Rectal smooth muscle tissue (tissue), 1 donor: ENCODE measurements at regions not wholly inside any gene's neighbourhood (a gene's known extent, or its start where the extent isn't known, plus 50 kb on each side); places are given as distances from the start of the nearest gene placed in this dataset.
A peak's percentile ranks its signal among the peaks of the same experiment; 100 is the strongest.

Experiments used
- H3K27ac ChIP-seq: one replicate; pipeline ENCODE4 v1.7.0; 2013; ENCODE audit warnings: low read depth, low read length, inconsistent platforms
- H3K27me3 ChIP-seq: one replicate; pipeline ENCODE4 v1.7.0; 2013; ENCODE audit warnings: low read length; ENCODE audit not compliant: control insufficient read depth, insufficient read depth
- H3K36me3 ChIP-seq: one replicate; pipeline ENCODE4 v1.7.0; 2013; ENCODE audit warnings: low read length; ENCODE audit not compliant: control insufficient read depth, insufficient read depth
- H3K4me1 ChIP-seq: one replicate; pipeline ENCODE4 v1.7.0; 2013; ENCODE audit warnings: low read length; ENCODE audit not compliant: control insufficient read depth, insufficient read depth
- H3K4me3 ChIP-seq: one replicate; pipeline ENCODE4 v1.7.0; 2013; ENCODE audit warnings: low read length
- H3K9ac ChIP-seq: one replicate; pipeline ENCODE4 v1.7.0; 2013; ENCODE audit warnings: low read length

DNA sequence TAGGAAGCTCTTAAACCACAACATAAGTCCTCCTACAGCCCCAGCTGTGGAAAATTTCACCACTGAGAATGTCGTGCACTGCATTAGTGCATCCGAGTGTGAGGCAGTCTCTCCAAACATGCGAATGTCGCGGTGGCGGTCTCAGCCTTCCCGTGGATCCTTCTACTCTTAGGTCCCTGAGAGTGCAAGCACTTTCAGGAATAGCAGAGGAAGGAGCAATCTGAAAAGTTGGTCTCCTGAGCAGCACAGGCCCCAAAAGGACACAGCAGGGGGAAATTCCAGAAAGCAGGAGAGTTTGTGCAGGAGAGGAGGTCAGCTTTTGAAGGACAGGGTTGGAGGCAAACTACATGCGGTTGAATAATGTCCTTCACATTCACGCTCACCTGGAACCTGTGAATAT, 440.5 kb upstream of the SMIM21 start:
- Histone ChIP-seq H3K27me3 (no peaks in the 10 kb centered on the region), H3K36me3 (no peaks in the 10 kb centered on the region), H3K27ac (no peak overlapping the region), H3K4me1 (peaks cover 26% of the 10 kb centered on the region), H3K9ac (no peak overlapping the region), H3K4me3 (no peak overlapping the region)

DNA sequence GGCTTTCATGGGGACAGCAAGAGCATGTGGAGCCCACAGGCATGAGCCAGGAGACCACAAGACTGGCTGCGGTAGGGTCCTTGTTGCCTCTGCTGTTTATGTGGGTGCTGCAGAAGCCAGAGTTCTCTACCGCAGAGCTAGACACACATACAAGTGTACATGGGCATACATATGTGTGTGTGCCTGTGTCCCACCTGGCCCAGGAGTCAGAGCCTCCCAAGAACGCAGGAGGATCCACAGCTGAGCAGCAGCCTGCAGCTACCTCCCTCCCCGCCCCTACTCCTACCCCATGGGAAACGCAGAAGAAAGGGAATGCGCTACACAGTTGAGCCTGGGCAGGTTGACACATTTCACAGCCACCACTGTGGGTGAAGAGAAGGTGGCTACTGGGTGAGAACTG, 438.1 kb upstream of the SMIM21 start:
- peaks cover 25% of the 10 kb centered on the region for H3K4me1 ChIP-seq
- no peaks in the 10 kb centered on the region for H3K36me3 ChIP-seq
- peak overlapping the region; percentile 31 for H3K27ac ChIP-seq
- no peak overlapping the region for H3K4me3 ChIP-seq
- H3K9ac ChIP-seq, result no peak overlapping the region
- no peaks in the 10 kb centered on the region for H3K27me3 ChIP-seq

DNA sequence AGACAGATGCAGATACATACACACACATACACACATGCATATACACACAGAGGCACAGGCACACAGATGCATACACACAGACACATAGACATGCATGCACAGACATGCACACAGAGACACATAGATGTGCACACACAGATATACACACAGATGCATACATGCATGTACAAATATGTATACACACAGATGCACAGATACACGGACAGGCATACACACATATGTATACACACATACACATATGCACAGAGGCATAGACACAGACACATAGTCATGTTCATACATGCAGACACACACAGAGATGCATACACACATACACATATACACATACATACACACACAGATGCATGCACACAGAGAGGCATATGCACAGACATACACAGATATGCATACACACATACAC, 437.3 kb upstream of the SMIM21 start:
- H3K9ac ChIP-seq, result no peak overlapping the region
- no peaks in the 10 kb centered on the region for H3K27me3 ChIP-seq
- H3K27ac ChIP-seq, result no peak overlapping the region
- no peak overlapping the region for H3K4me3 ChIP-seq
- peaks cover 22% of the 10 kb centered on the region for H3K4me1 ChIP-seq
- no peaks in the 10 kb centered on the region for H3K36me3 ChIP-seq

DNA sequence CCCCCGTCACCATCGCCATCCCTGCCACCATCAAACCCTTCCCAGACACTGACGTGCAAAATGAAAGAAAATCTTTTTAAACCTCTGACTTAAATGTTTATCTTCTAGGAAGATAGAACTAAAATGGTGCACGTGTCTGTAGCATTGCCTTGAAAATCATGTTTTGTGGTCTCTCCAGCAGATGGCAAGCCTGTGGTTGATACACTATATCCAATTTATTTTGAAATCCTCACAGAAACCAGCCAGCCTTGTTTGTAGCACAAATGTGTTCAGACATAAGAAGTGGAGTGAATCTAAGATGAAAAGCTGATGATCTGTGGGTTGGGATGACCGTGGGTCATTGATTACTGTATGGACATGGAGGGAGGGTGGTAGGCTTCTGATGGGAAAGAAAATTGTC, 436.2 kb upstream of the SMIM21 start:
- H3K4me3 ChIP-seq, result no peak overlapping the region
- H3K36me3 ChIP-seq, result no peaks in the 10 kb centered on the region
- no peak overlapping the region for H3K27ac ChIP-seq
- H3K4me1 ChIP-seq, result peaks cover 10% of the 10 kb centered on the region
- no peak overlapping the region for H3K9ac ChIP-seq
- H3K27me3 ChIP-seq, result no peaks in the 10 kb centered on the region

DNA sequence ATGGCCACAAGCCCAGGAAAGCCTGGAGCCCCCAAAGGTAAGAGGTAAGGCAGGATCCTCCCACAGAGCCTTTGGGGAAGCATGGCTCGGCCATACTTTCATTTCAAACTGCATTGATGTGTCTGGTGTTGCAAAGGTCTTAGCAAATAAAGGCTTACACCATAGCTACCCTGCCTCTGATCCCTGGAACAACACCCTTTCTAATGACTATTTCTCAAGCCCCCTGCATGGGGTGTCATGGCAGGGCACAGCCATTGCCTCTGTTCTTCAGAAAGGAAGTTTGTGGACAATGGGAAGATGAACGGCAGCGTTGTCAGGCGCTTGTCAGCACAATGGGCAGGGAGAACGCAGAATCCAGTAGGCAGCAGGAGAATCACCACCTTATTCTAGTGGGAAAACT, 435.0 kb upstream of the SMIM21 start:
- H3K27me3 ChIP-seq, result no peaks in the 10 kb centered on the region
- no peaks in the 10 kb centered on the region for H3K36me3 ChIP-seq
- H3K9ac ChIP-seq, result no peak overlapping the region
- H3K4me1 ChIP-seq, result peaks cover 13% of the 10 kb centered on the region
- no peak overlapping the region for H3K27ac ChIP-seq
- no peak overlapping the region for H3K4me3 ChIP-seq

DNA sequence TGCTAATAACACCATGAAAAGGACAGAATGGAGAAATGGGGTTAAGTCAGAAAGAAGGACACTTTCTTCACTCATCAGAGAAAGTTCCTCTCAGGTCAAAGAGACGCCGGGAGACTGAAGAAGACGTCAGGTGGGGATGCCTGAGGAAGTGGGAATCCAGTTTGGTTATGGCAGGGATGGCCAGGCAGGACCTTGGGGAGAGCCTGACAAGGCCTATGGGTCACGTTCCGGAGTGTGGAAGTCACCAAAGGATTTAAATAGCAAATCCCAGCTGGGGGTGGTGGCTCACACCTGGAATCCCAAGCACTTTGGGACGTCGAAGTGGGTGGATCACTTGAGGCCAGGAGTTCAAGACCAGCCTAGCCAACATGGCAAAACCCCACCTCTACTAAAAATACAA, 432.7 kb upstream of the SMIM21 start:
- no peak overlapping the region for H3K9ac ChIP-seq
- no peak overlapping the region for H3K27ac ChIP-seq
- peaks cover 6% of the 10 kb centered on the region for H3K4me1 ChIP-seq
- H3K27me3 ChIP-seq, result no peaks in the 10 kb centered on the region
- no peaks in the 10 kb centered on the region for H3K36me3 ChIP-seq
- no peak overlapping the region for H3K4me3 ChIP-seq

DNA sequence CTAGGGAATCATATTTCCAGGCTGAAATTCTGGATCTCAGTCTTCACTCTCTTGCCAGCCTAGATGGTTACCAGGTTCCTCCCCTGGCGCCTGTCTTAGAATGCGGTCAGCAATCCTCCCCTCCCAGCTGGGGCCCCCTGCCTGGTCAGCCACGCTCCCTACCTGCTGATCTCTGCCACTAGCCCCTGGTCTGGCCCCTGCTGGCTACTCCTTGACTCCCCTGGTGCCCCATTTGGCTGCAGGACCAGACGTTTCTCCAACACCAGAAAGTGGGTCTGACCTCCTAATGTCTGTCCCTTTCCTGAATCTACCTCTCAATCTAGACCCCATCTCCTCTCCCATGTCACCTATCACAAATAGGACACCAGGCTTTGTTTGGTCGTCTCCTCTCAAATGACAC, 432.0 kb upstream of the SMIM21 start:
- H3K4me1 ChIP-seq, result peaks cover 6% of the 10 kb centered on the region
- H3K27me3 ChIP-seq, result no peaks in the 10 kb centered on the region
- no peak overlapping the region for H3K9ac ChIP-seq
- H3K36me3 ChIP-seq, result no peaks in the 10 kb centered on the region
- H3K4me3 ChIP-seq, result no peak overlapping the region
- no peak overlapping the region for H3K27ac ChIP-seq

DNA sequence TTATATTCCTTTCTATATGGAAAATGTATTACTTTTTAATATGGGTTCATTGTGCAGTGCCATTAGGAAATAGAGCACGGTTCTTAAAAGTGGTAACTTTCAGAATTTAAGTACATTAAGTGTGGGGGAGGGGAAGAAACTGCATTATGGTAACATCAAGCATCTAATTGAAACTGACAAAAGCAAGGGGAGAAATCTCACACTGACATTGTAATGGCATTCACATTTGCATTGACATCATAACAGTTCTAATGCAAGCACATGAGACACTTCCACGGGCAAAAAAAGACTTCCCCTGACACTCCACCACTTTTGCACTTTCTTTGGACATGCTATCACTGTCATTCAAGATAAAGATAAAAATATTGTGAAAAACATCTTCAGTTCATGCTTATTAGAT, 431.3 kb upstream of the SMIM21 start:
- H3K9ac ChIP-seq, result no peak overlapping the region
- no peak overlapping the region for H3K4me3 ChIP-seq
- no peaks in the 10 kb centered on the region for H3K27me3 ChIP-seq
- H3K36me3 ChIP-seq, result no peaks in the 10 kb centered on the region
- peaks cover 6% of the 10 kb centered on the region for H3K4me1 ChIP-seq
- no peak overlapping the region for H3K27ac ChIP-seq

DNA sequence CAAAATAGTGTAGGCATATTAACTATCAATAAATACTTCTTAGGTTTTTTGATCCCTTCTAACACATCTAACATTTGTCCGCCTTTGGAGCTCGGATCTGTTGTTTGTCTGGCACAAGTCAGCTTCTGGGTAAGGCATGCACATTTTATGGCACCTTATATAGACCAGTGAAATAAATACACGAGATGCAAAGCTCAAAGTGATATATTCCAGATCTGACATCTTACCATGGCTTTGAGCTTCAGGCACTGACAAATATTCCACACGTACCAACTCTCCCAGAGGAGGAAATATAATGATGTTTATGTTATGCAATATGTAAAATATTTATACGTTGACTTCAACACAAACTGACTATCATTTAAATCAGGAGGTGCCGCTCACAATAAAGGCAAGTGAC, 430.1 kb upstream of the SMIM21 start:
- Histone ChIP-seq H3K4me1 (peaks cover 6% of the 10 kb centered on the region), H3K4me3 (no peak overlapping the region), H3K9ac (no peak overlapping the region), H3K36me3 (no peaks in the 10 kb centered on the region), H3K27ac (peak overlapping the region; percentile 73), H3K27me3 (no peaks in the 10 kb centered on the region)

DNA sequence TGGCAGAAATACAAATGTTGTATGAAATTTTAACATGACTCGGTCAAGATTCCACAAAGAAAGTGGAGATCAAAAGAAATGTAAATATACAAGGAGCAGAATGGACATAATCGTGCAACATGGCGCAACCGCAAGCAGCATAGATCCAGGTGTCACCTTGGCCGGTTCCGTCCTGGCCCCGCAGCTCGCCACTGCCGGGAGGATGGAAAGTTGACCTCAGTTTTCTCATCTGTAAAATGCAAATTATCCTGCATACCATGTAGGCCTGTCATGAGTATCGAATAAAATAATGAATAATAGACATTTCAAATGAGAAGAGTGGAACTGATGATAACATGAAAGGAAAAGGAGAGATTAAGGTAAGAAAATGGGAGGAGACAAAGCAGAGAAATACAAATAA, 427.3 kb upstream of the SMIM21 start:
- no peak overlapping the region for H3K4me3 ChIP-seq
- no peak overlapping the region for H3K27ac ChIP-seq
- H3K4me1 ChIP-seq, result peaks cover 6% of the 10 kb centered on the region
- no peaks in the 10 kb centered on the region for H3K36me3 ChIP-seq
- no peak overlapping the region for H3K9ac ChIP-seq
- H3K27me3 ChIP-seq, result no peaks in the 10 kb centered on the region

DNA sequence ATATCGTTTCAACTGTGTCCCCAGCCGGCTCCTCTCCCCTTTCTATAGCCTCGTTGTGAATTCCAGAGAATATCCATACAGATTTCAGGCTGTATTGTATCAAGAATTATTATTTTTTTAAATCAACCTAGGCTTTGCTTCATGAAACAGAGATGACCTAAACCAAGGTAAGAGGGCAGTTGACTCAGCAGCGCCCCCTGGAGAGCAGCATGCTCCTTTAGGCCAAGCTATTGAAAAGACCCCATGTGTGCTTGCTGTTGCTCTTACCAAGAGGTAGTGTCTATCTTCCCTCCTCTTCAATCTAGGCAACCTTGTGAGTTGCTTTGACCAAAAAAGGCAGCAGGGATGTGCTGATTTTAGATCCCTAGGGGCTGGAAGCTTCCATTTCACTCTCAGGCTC, 426.7 kb upstream of the SMIM21 start:
- H3K4me1 ChIP-seq, result peaks cover 6% of the 10 kb centered on the region
- no peaks in the 10 kb centered on the region for H3K36me3 ChIP-seq
- H3K27me3 ChIP-seq, result no peaks in the 10 kb centered on the region
- no peak overlapping the region for H3K9ac ChIP-seq
- H3K4me3 ChIP-seq, result no peak overlapping the region
- no peak overlapping the region for H3K27ac ChIP-seq

DNA sequence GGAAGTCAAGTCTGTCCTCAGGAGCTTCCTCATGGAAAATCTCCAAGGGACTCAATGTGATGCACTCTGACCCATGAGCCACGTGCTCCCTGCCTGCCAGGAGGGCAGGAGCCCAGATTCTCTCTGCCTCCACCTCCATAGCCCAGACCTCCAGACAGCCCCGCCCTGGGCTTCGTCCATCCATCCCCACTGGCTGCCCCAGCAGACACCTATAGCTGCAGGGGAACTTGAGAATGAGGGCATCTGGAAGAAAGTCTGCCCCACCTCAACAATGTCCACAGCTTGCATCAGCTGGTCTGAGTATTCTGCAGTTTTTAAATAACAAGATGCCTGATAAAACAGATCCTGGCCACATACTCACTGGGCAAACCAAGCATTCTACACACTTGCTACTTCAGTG, 418.8 kb upstream of the SMIM21 start:
- H3K4me1 ChIP-seq, result no peaks in the 10 kb centered on the region
- H3K27ac ChIP-seq, result no peak overlapping the region
- no peaks in the 10 kb centered on the region for H3K36me3 ChIP-seq
- H3K27me3 ChIP-seq, result no peaks in the 10 kb centered on the region
- H3K4me3 ChIP-seq, result no peak overlapping the region
- no peak overlapping the region for H3K9ac ChIP-seq

DNA sequence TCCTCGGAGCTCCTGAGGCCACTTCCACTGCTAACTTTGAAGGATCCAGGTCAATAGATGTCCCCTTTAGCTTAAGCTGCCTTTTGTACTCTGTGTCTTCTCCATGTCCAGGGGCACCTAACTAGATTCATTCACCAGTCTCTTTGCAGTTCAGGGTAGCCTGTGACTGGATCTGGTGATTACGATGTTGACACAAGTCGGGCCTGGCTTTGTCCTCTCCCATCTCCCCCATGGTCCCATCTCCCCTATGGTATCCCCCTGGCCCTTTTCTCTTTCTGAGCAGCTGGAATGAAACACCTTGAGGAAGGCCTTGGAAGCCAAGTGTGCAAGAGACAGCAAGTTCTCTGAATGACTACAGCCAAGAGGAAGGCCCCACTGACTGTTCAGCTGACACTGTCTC, 417.9 kb upstream of the SMIM21 start:
- no peaks in the 10 kb centered on the region for H3K36me3 ChIP-seq
- no peak overlapping the region for H3K4me3 ChIP-seq
- H3K27me3 ChIP-seq, result no peaks in the 10 kb centered on the region
- no peaks in the 10 kb centered on the region for H3K4me1 ChIP-seq
- no peak overlapping the region for H3K9ac ChIP-seq
- H3K27ac ChIP-seq, result no peak overlapping the region

DNA sequence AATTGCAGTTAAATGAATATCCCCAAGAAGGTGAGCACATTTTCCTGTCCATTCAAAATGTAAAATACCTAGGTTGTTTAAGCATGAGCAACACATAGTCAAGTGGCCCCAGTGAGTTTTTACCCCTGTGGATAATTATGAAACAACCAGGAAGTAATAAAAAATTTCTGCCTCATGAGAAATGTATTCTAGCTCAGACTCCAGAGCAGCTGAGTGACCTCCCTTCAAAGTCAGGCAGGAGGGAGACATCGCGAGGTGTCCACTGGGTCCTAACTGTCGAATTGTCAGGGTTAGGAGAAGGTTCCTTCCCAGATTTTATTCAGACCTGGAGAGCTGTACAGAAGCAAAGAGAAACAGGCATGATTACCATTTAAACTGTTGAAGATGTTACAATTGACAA, 416.6 kb upstream of the SMIM21 start:
- no peak overlapping the region for H3K4me3 ChIP-seq

More for the DNA sequence above, 416.6 kb upstream of the SMIM21 start:
- Histone ChIP-seq H3K9ac (no peak overlapping the region), H3K4me1 (no peaks in the 10 kb centered on the region), H3K36me3 (no peaks in the 10 kb centered on the region), H3K27me3 (no peaks in the 10 kb centered on the region), H3K27ac (no peak overlapping the region)
